Activated CD4-positive, CD25-positive, alpha-beta regulatory T cell treated with anti-CD3 and anti-CD28 coated beads, Interleukin-2, amount 50 U/mL, for 72 hours (primary cell): ENCODE measurements at regions not wholly inside any gene's neighbourhood (a gene's known extent, or its start where the extent isn't known, plus 50 kb on each side); places are given as distances from the start of the nearest gene placed in this dataset.

Experiments
- DNase-seq: peaks from one replicate; pipeline ENCODE4 v3.0.0; 2021

DNA sequence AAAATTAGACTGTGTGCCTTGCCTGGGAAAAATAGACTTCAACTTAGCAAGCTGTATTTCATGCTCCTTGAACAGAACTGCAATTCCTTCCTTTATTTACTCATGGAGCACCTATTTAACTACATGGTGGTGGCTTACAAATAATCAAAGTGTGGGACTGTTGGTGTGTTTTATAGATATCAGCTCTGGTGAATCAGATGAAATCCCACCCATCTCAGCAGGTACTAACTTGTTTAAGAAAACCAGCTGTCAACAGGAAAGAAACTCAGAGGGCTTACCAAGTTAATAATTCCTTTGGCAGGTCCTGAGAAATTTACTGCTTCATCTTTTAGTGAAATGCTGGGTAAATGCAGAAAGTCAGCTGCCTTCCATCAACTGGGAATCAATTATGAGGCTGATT, 830.6 kb downstream of the SLC4A3 start:
- no peak for DNase-seq

DNA sequence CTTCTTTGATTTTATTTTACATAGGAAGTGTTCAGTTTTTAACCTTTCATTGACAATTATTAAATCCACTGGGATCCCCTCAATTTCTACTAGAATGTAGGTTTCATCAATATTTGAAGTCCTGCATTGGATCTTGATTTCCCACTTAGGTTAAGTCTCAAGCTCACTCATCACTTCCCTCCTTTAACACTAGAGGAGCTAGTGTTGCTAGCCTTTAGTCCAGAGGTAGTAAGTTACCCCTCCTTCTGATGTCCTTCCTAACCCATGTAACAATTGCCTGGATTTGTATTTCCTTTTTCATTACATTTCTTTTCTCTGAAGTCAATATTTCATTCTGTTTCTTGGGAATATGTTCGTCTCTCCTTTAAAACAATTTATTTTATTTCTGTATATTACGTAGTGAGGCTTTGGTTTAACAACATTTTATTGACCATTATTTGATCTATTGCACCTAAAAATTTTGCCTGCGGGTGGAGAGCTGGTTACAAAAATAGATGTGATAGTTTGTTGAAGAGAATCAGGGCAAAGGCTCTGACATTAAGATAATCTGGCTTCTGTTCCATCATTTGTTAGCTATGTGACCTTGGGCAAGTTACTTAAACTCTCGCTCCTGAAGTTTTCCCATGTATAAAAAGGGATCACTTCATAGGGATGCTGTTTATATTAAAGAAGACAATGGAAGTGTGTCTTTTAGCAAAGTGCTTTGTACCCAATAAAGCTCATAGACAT, 833.0 kb downstream of the SLC4A3 start:
- no peak for DNase-seq

DNA sequence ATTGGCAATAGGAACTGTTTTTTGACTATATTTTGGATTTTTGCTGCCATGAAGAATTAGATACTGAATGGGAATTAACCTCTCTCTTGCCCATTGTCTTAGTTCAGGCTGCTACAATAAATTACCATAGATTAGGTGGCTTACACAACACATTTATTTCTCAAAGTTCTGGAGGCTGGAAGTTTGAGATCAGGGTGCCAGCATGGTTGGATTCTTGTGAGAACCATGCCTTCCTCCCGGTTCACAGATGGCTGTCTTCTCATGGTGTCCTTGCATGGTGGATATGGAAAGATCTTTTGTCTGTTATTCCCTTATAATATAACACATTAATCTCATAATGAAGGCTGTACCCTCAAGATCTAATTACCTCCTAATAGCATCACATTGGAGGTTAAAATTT, 836.4 kb downstream of the SLC4A3 start:
- DNase-seq = no peak

DNA sequence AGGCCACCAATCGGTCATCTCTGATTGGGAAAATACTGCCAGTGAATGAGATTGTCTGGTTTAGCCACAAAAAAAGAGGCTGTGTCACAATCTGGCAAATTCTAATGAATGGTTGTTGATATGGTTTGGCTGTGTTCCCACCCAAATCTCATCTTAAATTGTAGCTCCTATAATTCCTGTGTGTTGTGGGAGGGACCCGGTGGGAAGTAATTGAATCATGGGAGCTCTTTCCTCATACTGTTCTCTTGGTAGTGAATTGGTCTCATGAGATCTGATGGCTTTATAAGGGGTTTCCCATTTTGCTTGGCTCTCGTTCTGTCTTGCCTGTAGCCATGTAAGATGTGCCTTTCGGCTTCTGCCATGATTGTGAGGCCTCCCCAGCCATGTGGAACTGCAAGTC, 838.3 kb downstream of the SLC4A3 start:
- DNase-seq = no peak

DNA sequence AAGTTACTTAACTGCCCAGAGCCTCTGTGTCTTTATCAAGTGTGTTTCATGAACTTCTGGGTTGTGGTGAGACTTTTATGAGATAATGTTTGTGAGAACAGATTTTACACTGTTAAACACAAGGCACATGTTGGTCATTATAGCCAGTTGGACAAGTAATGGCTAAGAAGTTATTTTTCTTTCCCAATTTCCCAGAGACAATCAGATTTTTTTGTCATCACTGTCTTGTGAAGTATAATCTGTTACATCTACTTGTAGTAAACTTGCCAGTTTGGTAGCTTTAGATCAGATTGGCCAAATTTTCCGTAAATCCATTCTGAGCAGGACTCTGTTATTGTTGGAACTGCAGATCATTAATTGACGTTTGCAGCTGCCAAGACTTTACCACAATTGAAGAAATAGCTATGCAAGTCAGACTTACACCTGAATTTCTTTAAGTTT, 838.8 kb downstream of the SLC4A3 start:
- no peak for DNase-seq

DNA sequence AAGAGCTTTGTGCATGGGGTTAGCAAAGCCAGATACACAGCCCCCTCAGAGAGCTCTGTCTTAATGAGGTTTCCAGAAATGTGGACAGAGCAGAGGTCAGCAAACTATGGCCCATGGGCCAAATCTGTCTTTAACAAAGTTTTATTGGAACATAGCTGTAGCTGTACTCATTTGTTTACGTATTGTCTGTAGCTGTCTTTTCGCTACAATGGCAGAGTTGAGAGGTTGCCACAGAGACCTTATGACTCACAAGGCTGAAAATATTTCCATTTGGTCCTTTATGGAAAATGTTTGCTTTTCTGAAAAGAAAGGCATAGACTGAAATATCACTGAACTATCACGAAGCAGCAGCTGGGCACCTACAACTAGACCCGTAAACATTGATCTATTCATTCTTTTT, 841.8 kb downstream of the SLC4A3 start:
- DNase-seq = no peak

DNA sequence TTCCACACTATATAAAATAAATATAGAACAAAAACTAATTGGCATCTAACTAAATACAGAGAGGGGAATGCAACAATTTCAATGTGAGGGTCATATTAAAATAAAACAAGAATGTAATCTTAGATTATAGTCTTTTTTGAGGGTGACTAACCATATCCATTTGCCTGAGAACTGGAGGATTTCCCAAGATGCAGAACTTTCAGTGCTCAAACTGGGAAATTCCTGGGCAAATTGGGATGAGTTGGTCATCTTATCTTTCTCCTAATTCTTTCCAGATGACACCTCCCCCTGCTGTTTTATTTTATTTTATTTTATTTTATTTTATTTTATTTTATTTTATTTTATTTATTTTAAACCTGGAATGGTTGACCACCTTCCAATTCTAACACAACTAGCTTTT, 846.2 kb downstream of the SLC4A3 start:
- no peak for DNase-seq

DNA sequence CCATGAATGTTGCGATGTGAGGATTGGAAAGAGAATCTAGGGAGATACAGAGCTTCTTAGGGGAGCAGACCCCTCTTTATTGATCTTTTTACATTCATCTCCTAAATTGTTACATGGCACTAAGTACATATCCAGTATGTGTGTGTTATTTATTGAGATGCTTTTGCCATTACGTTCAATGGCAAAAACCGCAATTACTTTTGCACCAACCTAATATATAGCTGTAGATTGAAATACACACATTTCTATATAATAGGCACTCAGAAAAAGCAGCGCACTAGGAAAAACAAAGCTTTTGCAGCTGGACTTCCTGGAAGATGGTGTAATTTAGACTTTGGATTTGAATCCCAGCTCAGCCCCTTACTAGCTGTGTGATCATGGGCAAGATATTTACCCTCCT, 849.4 kb downstream of the SLC4A3 start:
- no peak for DNase-seq

DNA sequence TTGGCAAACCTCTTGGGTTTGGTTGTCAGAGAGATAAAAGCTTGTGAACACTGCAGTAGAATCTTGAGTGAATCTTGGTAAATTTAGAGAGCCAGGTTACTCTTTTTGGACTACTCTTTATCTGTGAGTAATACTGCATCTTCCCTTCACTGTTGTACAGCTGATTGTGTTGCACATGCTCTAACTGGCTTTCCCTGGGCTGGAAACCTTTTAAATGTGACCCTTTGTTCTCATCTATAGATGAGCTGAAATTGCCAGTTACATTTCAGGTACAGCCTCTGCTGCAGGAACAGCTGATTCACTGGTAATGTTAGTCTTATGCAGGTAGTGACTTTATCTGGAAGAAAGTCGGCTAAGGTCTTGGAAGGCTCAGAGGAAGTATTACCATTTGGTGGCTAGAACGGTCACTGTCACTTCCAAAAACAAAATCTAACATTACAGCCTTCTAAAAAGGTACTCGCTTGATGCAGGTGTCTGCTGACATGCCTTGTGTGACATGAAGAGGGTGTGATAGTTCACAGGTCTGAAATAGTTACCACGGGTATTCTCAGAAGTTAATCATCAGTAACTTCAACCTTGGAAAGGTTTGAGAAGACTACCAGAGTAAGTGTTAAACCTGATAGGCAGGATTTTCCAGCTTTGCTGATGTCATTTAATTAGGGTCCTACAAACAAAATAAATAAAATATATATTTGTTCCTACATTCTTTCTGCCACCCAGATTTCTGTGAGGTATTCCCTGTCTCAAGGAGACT, 851.1 kb downstream of the SLC4A3 start:
- no peak for DNase-seq

DNA sequence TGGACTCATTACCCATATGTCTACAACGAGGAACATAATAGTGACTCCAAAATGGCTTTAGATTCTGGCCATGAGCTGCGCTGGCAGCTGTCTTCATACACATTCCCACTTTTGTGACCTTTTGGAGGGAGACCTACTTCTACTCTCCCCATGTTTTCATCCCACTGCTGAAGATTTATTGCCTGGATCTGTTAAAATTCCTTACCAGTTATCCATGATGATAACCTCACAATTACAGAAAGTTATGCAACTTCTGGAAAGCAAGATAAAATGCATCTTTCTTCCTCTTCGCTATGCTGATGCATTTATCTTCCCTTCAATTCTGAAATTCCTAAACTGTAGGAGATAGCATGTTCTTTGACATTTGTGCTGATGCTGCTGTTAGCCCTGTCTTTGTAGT, 855.3 kb downstream of the SLC4A3 start:
- DNase-seq = no peak

DNA sequence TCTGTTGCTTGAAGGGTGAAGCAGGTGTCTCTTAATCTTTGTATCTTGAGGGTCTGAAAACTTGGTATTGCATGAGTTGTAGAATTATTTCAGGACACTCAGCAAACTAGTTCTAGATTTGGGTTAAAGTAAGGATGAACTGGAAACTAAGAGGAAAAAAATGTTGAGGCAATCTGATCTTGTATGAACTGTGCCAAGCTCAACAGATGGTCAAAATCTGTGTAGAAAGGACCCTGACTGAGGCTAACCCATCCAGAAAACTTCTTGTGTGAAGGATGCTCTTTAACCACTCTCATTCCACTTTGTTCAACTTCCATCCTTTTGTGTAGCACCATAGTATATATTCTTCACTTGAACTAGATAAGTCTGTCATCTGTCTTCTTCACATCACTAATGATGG, 861.7 kb downstream of the SLC4A3 start:
- DNase-seq = no peak

DNA sequence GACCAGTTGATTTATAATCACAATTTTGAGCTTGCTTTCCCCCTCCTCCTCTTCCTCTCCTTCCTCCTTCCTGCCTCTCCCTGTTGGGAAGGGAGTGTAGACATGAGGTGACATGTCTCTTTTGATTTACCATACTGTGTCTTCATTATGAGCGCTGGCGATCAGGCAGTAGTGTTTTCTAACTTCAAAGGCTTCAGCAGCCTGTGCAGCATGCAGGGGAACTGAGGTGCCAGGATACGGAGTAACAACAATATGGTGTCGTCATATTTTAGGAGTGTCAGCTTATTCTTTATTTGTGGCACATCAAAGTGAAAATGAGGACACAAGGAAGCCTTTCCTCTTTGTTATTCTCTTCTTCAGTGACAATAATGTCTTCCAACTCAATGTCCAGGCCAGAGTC, 864.2 kb downstream of the SLC4A3 start:
- no peak for DNase-seq

DNA sequence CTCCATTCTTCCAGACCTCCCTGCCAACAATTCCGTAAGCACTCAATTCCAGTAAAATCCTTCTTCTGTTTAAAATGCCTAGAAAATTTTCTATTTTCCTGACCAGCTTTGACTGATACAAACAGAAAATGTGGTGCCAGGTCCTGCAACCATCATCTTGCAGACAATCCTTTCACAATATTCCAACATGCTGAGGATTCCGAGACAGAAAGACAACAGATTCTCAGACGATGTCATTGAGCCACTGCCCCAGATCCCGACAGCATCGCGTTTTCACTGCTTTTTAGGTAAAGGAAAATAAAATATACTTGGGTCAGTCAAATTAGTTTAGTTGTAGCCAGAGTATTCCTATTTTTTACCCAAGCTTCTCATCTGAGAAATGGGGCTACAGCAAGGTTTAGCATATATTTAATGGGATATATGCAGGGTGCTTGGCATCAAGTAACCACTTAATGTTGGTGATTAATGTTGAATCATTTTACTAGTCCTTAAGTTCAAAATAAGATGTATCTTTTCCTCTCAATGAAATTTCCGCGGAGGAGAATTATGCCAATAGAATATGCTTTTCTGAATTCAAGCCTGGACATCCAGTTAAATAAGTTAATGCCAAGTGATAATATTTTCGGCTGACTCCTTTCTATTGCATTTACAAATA, 866.6 kb downstream of the SLC4A3 start:
- DNase-seq = no peak

DNA sequence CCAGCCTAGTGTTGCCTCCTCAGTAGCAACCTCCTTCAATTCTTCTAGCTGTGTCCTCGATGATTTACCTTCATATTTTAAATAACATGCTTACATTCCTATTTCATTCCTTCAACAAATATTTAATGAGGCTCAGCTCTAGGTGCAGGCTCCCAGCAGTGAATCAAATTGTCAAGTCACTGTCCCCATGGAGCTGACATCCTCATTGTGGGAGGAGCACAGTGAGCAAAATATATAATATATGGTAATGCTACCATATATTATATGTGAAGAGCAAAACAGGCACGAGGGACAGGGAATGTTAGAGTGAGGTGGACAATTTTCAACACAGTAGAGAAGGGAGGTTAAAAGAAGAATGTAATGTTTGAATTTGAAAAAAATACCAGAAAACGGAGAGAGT, 869.1 kb downstream of the SLC4A3 start:
- no peak for DNase-seq

DNA sequence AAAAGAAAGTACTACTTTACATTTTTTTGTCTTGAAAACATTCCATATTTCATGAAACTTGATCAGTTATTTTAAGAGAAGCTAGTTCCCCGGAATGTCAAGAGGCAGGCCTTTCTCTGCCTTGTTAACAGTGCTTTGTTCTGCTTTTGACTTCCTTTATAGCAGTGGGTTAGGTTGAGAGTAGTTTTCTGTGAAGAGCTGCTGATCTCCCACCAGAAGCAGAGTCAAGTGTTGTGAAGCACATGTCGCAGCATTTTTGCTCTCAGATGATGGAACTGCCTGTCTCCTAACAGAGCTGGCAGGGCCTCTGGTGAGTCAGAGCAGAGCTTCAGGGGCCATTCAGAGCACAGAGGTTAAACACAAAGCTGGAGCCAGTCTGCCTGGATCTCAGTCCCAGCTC, 871.8 kb downstream of the SLC4A3 start:
- DNase-seq = no peak

DNA sequence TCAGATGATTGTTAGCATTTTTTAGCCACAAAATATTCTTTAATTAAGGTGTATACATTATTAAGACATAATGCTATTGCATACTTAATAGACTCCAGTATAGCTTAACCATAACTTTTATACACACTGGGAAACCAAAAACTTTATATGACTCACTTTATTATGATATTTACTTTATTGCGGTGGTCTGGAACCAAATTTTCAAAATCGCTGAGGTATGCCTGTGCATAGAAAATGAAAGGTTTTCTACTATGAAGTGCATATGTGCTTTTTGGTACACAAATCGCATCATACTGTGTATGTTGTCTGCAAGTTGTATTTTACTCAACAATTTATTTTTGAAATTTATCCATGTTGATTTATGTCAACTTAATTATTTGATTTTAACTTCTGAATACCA, 875.1 kb downstream of the SLC4A3 start:
- no peak for DNase-seq

DNA sequence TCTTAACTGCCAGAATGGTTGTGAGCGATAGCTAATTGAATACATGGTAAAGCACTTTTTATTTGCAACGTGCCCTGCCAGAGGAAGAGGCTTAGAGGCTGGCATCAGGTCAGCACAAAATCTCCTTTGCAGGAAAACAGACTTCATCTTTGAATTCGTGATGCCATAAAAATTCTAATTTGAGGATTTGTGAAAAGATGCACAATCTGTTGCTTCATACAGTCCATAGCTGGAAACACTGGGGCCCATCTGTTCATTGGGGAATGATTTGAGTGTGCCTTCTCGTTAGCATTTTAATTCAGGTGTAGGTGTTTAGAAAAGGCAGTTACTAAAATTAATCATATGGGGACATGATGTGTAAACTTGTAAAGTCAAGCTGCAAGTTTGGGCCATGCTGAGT, 876.0 kb downstream of the SLC4A3 start:
- no peak for DNase-seq

DNA sequence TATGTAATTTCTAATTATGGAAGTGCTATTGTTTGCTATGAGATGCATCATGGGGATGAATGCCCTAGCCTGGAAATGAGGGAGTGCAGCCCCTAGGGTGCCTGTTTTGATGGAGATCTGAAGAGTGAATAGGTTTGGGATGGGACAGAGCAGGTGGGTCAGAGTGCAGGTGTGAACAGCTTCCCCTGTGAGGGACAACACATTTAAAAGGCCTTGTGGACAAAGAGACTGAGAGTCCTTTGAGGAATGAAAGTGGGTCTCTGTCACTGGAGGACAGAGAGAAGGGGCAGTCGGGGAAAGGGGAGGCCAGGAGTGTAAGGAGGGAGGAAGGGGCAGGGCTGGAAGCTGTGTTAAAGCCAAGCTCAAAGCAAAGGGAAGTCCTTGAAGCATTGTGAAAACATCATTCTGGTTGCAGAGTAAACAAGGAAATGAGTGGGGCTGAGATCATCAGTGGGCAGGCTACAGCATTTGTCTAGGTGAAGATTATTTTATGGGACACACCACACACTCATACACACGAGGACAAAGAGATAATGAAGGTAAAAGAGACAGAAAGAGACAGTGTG, 877.6 kb downstream of the SLC4A3 start:
- DNase-seq = no peak

DNA sequence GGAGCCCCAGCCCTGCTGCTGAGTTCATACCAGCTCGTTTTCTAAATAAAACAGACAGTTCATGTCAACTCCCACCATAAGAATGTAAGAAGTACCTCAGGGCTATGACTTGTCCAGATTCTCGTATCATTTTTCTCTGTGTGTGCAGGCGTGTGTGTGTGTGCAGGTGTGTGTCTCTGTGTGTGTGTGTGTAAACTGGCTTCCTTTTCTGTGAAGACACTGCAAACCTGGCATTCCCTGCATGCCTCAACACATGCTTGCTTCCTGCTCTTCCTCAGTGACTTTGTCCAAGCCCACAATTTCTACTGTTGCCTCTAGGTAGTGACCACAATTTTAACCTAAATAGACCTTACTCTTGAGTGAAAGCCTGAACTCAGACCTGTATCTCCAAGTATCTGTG, 879.0 kb downstream of the SLC4A3 start:
- DNase-seq = no peak

DNA sequence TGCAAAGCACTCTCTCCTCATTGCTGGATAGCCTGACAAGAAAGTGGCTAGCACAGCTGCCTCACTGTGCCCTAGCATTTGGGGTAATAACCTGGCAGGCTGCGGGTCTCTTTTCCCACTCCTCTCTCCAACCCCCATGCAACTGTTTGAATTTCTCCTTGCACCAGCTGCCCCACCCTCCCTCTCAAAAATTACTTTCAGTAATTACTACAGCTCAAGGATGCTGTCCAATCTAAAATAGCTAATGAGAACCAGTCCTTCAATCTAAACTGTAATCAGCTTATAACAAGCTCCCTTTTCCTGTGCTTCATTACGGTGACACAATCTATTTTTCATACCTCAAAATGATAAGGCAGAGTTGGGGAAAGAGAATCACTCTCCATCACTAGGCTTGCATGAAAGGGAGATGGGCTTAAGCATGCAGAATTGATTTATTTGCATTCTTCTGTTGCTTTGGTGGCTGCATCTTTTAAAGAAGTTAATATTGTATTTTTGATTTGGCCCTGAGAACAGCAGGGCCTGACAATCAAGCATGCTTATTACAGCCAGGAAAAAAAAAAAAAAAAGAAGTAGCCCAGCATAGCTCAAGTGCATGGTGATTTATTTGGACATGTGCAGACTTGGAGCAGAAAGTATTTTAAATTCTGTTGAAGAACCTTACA, 881.8 kb downstream of the SLC4A3 start:
- DNase-seq = no peak

DNA sequence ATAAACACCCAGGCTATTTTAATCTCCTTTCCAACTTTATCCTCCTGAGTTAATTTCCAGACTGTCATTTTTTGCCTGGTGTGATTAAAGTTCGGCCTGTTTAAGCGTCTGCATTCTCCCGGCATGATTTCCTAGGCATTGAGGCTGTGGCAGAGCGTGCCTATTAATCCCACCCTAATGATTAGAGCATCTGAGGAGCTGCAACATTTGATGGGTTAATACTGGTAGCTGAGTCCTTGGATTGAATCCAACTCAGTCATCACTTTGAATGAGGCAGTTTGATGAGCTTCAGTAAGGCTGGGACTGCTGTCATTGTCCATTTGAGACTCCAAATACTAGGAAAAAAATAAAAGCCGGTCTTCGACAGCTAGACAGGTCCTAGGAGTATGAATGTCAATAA, 882.5 kb downstream of the SLC4A3 start:
- no peak for DNase-seq

DNA sequence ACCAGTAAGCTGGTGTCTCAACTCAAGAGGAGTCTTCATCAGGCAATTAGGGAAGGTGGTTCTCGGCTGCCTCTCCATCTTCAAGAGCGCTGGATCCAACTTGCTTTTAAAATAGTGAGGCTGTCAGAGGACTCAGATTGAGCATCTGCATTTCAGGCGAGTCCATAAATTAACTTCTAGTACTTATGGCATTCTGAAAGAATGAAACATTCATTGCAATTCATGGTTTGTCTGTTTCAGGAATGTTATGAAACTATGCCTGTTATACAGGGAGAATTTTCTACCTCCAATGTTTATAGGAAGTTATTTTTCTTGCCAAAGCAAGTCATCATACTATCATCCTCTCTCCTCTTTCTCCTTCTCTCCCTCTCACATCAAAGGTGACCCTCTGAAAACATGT, 883.2 kb downstream of the SLC4A3 start:
- no peak for DNase-seq

DNA sequence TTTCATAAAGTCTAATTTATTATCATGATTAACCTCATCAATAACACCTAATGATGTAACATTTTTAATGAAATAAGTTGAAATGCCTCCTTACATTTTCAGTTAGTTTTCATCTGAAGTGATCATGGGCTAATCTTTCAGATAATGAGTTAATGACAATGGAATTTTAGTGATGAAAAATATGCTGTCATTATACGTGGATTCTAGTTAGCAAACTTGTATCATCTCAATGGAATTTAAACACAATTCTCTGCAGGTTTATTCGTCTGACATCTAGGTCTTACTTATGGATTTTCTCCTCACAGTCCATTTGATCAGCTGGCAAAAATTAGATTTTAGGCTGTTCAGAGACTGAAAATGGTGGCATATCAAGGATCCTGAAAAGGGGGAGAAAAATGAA, 885.0 kb downstream of the SLC4A3 start:
- no peak for DNase-seq
